ENCODE measurements at regions not wholly inside any gene's neighbourhood (a gene's known extent, or its start where the extent isn't known, plus 50 kb on each side); places are given as distances from the start of the nearest gene placed in this dataset.

DNA sequence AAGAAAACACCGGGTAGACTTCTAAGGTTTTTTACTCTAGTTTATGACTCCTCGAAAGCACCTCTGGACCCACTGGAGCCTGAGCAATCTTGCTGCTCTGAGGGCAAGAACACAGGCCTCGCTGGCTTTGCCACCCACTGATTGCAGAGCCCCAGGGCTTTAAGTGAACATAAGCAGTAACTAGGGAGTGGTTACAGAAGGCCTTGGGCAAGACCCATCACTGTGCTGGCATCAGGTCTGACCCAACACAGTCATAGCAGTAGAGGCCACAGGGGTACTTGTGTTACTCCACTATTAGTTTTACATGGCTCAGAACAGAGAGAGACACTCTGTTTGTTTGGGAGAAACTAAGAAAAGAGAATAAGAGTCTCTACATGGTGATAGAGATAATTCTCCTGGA is 684.5 kb downstream of the FAM181B start:
- no peak overlapping the region for H2BK12ac ChIP-seq (ENCODE audit: low read depth, low read length)
- H4K20me1 ChIP-seq (replicated peaks in 1 of 2; ENCODE audit: control insufficient read depth in 1 of 2, insufficient read depth in 2 of 2, low read length in 2 of 2) = no peaks in the 10 kb centered on the region
- H3K4me1 ChIP-seq (replicated peaks in 1 of 4; ENCODE audit: control insufficient read depth in 3 of 4, insufficient read depth in 4 of 4, low read length in 3 of 4) = no peaks in the 10 kb centered on the region
- no peak overlapping the region for H3K9ac ChIP-seq (replicated peaks in 1 of 4; ENCODE audit: extremely low read depth in 1 of 4, low read depth in 3 of 4, low read length in 3 of 4)
- no peaks in the 10 kb centered on the region for H3K79me1 ChIP-seq (ENCODE audit: low read depth, low read length)
- POLR2A ChIA-PET (ENCODE audit: partially characterized antibody) = no interaction called here
- no peak overlapping the region for H2AFZ ChIP-seq (ENCODE audit: low read length)
- H3K79me2 ChIP-seq (ENCODE audit: control insufficient read depth in 1 of 2, insufficient read depth in 2 of 2, low read length in 2 of 2) = no peaks in the 10 kb centered on the region
- no peaks in the 10 kb centered on the region for H3K23me2 ChIP-seq (ENCODE audit: low read depth, low read length)
- no peaks in the 10 kb centered on the region for H3K9me3 ChIP-seq (ENCODE audit: insufficient read depth in 2 of 2, low read depth in 1 of 2, low read length in 1 of 2)
- no peaks in the 10 kb centered on the region for H3K36me3 ChIP-seq (ENCODE audit: control insufficient read depth in 2 of 4, insufficient read depth in 4 of 4, low read length in 3 of 4)
- H4K5ac ChIP-seq (ENCODE audit: insufficient read length, low read depth, low read length) = no peak overlapping the region
- CTCF ChIA-PET (ENCODE audit: partially characterized antibody) = no interaction called here
- TF ChIP-seq SUZ12 (IDR thresholded peaks at IDR 0.05; ENCODE audit: low read length) (no peak), NRF1 (IDR thresholded peaks at IDR 0.05; ENCODE audit: low read depth, low read length) (no peak), POU5F1 (IDR thresholded peaks at IDR 0.05; ENCODE audit: low read depth, low read length) (no peak), SIRT6 (IDR thresholded peaks at IDR 0.05; ENCODE audit: low read length) (no peak)
- H2BK120ac ChIP-seq (replicated peaks; ENCODE audit: low read depth, low read length) = no peak overlapping the region
- no peak overlapping the region for H3K27ac ChIP-seq (ENCODE audit: low read depth, low read length)
- H2BK20ac ChIP-seq (ENCODE audit: low read length) = no peak overlapping the region
- H4K8ac ChIP-seq (ENCODE audit: extremely low read depth, insufficient read depth, low read length) = no peak overlapping the region
- no peak overlapping the region for H3K56ac ChIP-seq (replicated peaks; ENCODE audit: insufficient read length, low read depth, low read length)
- 96% methylated on average over 3 of the region's 3 CpGs; no CpG with 5 or more reads in 1 of the 2 experiments for WGBS, 2 experiments (ENCODE audit: extremely low coverage in 1 of 2, insufficient coverage in 1 of 2, insufficient read length in 1 of 2, insufficient replicate concordance in 2 of 2, low coverage in 1 of 2, low lambda C conversion rate in 2 of 2, missing lambda C conversion rate in 1 of 2)
- no peak for DNase-seq (ENCODE audit: low read depth in 1 of 2, low spot score in 2 of 2)
- H3K4me2 ChIP-seq (ENCODE audit: insufficient read depth in 1 of 2, low read depth in 2 of 2, low read length in 2 of 2) = no peak overlapping the region
- H2BK15ac ChIP-seq (ENCODE audit: low read length) = no peak overlapping the region
- no peak overlapping the region for H3K18ac ChIP-seq (ENCODE audit: extremely low read depth, low read length)
- no peak for FAIRE-seq
- H4K91ac ChIP-seq (replicated peaks; ENCODE audit: insufficient read length, low read length) = no peak overlapping the region
- H3K4me3 ChIP-seq (ENCODE audit: extremely low read depth in 1 of 4, insufficient read depth in 2 of 4, low read depth in 3 of 4, low read length in 4 of 4) = no peak overlapping the region
- H3K27me3 ChIP-seq (replicated peaks in 1 of 4; ENCODE audit: control insufficient read depth in 3 of 4, extremely low read depth in 1 of 4, insufficient read depth in 3 of 4, low read length in 3 of 4) = no peaks in the 10 kb centered on the region
- H2AK5ac ChIP-seq (ENCODE audit: low read depth, low read length) = no peak overlapping the region
- H2BK5ac ChIP-seq (ENCODE audit: low read depth, low read length) = no peak overlapping the region
- no peak overlapping the region for H3K4ac ChIP-seq (replicated peaks; ENCODE audit: insufficient read length, low read depth, low read length)
- H3K14ac ChIP-seq (ENCODE audit: insufficient read length) = no peak overlapping the region
- no peak overlapping the region for H3K23ac ChIP-seq (ENCODE audit: insufficient read length)

Data from H1 (cell line).